ENCODE measurements at regions not wholly inside any gene's neighbourhood (a gene's known extent, or its start where the extent isn't known, plus 50 kb on each side); places are given as distances from the start of the nearest gene placed in this dataset.

GRCh38 chr7:110056331-110056730 lies 1034.6 kb upstream of the LRRN3 start:
- DNase-seq = no peak
- 92% methylated on average over 2 of the region's 3 CpGs for WGBS (ENCODE audit: insufficient coverage)
- Histone ChIP-seq H3K79me2 (ENCODE audit: insufficient read depth, low read length) (no peaks in the 10 kb centered on the region), H3K27me3 (ENCODE audit: control insufficient read depth in 2 of 2, insufficient read depth in 2 of 2, low read length in 2 of 2) (no peaks in the 10 kb centered on the region), H3K4me1 (ENCODE audit: control insufficient read depth in 1 of 2, insufficient read depth in 2 of 2, low read length in 2 of 2) (no peaks in the 10 kb centered on the region), H2AFZ (ENCODE audit: insufficient read depth, low read depth, low read length, poor library complexity, severe bottlenecking) (no peak overlapping the region), H3K36me3 (replicated peaks in 1 of 2; ENCODE audit: control insufficient read depth in 1 of 2, insufficient read depth in 2 of 2, low read length in 2 of 2) (no peaks in the 10 kb centered on the region), H3K4me3 (replicated peaks in 1 of 3; ENCODE audit: low read depth in 2 of 3, low read length in 3 of 3) (no peak overlapping the region), H3K4me2 (replicated peaks; ENCODE audit: extremely low read depth, low read length, poor library complexity, severe bottlenecking) (no peak overlapping the region), H4K20me1 (ENCODE audit: insufficient read depth, low read length) (no peaks in the 10 kb centered on the region), H3K9me3 (replicated peaks in 1 of 2; ENCODE audit: control insufficient read depth in 1 of 2, insufficient read depth in 1 of 2, low read length in 2 of 2) (no peaks in the 10 kb centered on the region), H3K27ac (ENCODE audit: low read depth in 1 of 2, low read length in 2 of 2) (no peak overlapping the region), H3K9ac (ENCODE audit: insufficient read depth, low read length, poor library complexity, severe bottlenecking) (no peak overlapping the region)
- H3K27me3 Mint-ChIP-seq (ENCODE audit: low read depth in 3 of 3) = peaks cover 0 to 2% (median 0%) of the 10 kb centered on the region in 3 donors
- TF ChIP-seq, protein P1, sequence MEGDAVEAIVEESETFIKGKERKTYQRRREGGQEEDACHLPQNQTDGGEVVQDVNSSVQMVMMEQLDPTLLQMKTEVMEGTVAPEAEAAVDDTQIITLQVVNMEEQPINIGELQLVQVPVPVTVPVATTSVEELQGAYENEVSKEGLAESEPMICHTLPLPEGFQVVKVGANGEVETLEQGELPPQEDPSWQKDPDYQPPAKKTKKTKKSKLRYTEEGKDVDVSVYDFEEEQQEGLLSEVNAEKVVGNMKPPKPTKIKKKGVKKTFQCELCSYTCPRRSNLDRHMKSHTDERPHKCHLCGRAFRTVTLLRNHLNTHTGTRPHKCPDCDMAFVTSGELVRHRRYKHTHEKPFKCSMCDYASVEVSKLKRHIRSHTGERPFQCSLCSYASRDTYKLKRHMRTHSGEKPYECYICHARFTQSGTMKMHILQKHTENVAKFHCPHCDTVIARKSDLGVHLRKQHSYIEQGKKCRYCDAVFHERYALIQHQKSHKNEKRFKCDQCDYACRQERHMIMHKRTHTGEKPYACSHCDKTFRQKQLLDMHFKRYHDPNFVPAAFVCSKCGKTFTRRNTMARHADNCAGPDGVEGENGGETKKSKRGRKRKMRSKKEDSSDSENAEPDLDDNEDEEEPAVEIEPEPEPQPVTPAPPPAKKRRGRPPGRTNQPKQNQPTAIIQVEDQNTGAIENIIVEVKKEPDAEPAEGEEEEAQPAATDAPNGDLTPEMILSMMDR (IDR thresholded peaks at IDR 0.05) = no peak
- H3K4me3 Mint-ChIP-seq = no peak overlapping the region
- intact Hi-C loops (cut with micrococcal nuclease) = no loop called here
- H3K36me3 Mint-ChIP-seq = no peaks in the 10 kb centered on the region
- H3K27ac Mint-ChIP-seq = no peak overlapping the region
- peaks cover 0 to 5% (median 3%) of the 10 kb centered on the region in 7 donors for H3K9me3 Mint-ChIP-seq
- no peaks in the 10 kb centered on the region for H3K4me1 Mint-ChIP-seq

GRCh38 chr7:110058401-110058800 lies 1032.5 kb upstream of the LRRN3 start:
- peaks cover 0 to 2% (median 0%) of the 10 kb centered on the region in 3 donors for H3K27me3 Mint-ChIP-seq (ENCODE audit: low read depth in 3 of 3)
- no peaks in the 10 kb centered on the region for H4K20me1 ChIP-seq (ENCODE audit: insufficient read depth, low read length)
- no peak overlapping the region for H3K4me2 ChIP-seq (replicated peaks; ENCODE audit: extremely low read depth, low read length, poor library complexity, severe bottlenecking)
- H3K9ac ChIP-seq (ENCODE audit: insufficient read depth, low read length, poor library complexity, severe bottlenecking) = no peak overlapping the region
- intact Hi-C loops (cut with micrococcal nuclease) = no loop called here
- no peaks in the 10 kb centered on the region for H3K27me3 ChIP-seq (ENCODE audit: control insufficient read depth in 2 of 2, insufficient read depth in 2 of 2, low read length in 2 of 2)
- H3K27ac Mint-ChIP-seq = no peak overlapping the region
- H3K79me2 ChIP-seq (ENCODE audit: insufficient read depth, low read length) = no peaks in the 10 kb centered on the region
- no peaks in the 10 kb centered on the region for H3K4me1 ChIP-seq (ENCODE audit: control insufficient read depth in 1 of 2, insufficient read depth in 2 of 2, low read length in 2 of 2)
- H3K36me3 Mint-ChIP-seq = no peaks in the 10 kb centered on the region
- H3K4me1 Mint-ChIP-seq = no peaks in the 10 kb centered on the region
- no peak for DNase-seq
- H3K9me3 Mint-ChIP-seq = peaks cover 0 to 5% (median 3%) of the 10 kb centered on the region in 7 donors
- no peak overlapping the region for H3K27ac ChIP-seq (ENCODE audit: low read depth in 1 of 2, low read length in 2 of 2)
- no peak overlapping the region for H3K4me3 ChIP-seq (replicated peaks in 1 of 3; ENCODE audit: low read depth in 2 of 3, low read length in 3 of 3)
- no peaks in the 10 kb centered on the region for H3K9me3 ChIP-seq (replicated peaks in 1 of 2; ENCODE audit: control insufficient read depth in 1 of 2, insufficient read depth in 1 of 2, low read length in 2 of 2)
- no peaks in the 10 kb centered on the region for H3K36me3 ChIP-seq (replicated peaks in 1 of 2; ENCODE audit: control insufficient read depth in 1 of 2, insufficient read depth in 2 of 2, low read length in 2 of 2)
- no CpG with 5 or more reads among the region's 1 CpG for WGBS (ENCODE audit: insufficient coverage)
- TF ChIP-seq, protein P1 (IDR thresholded peaks at IDR 0.05) = no peak
- no peak overlapping the region for H2AFZ ChIP-seq (ENCODE audit: insufficient read depth, low read depth, low read length, poor library complexity, severe bottlenecking)
- H3K4me3 Mint-ChIP-seq = no peak overlapping the region
